Heart right ventricle (tissue), 16 donors: ENCODE measurements at regions not wholly inside any gene's neighbourhood (a gene's known extent, or its start where the extent isn't known, plus 50 kb on each side); places are given as distances from the start of the nearest gene placed in this dataset.
A peak's percentile ranks its signal among the peaks of the same experiment; 100 is the strongest.

Experiments
- ATAC-seq, 8 donors: fragments of 200-7000 bp; cut with Tn5 transposase; one replicate each; pipeline ENCODE4 v1.9.1; 2020; ENCODE audit warnings: mild to moderate bottlenecking in 8 of 8, moderate library complexity in 8 of 8, moderate number of reproducible peaks in 1 of 8
- DNase-seq, 2 donors: peaks; one replicate each; pipeline ENCODE4 v3.0.0-alpha.2; 2020
- H3K27ac ChIP-seq, 10 donors: fragments of 200-600 bp; sonication (generic) in 2 of 10; one replicate each; pipeline versions ENCODE4 v1.5.0 to v1.8.0; 2020 to 2022; ENCODE audit warnings: mild to moderate bottlenecking in 3 of 10
- H3K27me3 ChIP-seq, 7 donors: fragments of 200-600 bp; one replicate each; pipeline ENCODE4 v1.8.0; 2021 to 2022; ENCODE audit warnings: mild to moderate bottlenecking in 2 of 7
- H3K36me3 ChIP-seq, 9 donors: fragments of 200-600 bp; sonication (generic) in 1 of 9; one replicate each; pipeline versions ENCODE4 v1.5.0 to v1.8.0; 2020 to 2022; ENCODE audit warnings: mild to moderate bottlenecking in 2 of 9
- H3K4me1 ChIP-seq, 9 donors: fragments of 200-600 bp; sonication (generic) in 1 of 9; one replicate each; pipeline versions ENCODE4 v1.5.0 to v1.8.0; 2020 to 2022; ENCODE audit warnings: mild to moderate bottlenecking in 4 of 9
- H3K4me3 ChIP-seq, 10 donors: fragments of 200-600 bp; sonication (generic) in 2 of 10; one replicate each; pipeline versions ENCODE4 v1.5.0 to v1.8.0; 2020 to 2022; ENCODE audit warnings: mild to moderate bottlenecking in 7 of 10, moderate library complexity in 2 of 10
- H3K9me3 ChIP-seq, 11 donors: fragments of 200-600 bp in 10 of 11; sonication (generic) in 2 of 11; one replicate each; pipeline versions ENCODE4 v1.5.0 to v1.8.0; 2013 to 2022; ENCODE audit warnings: mild to moderate bottlenecking in 2 of 11, control low read depth in 1 of 11, moderate library complexity in 1 of 11
- WGBS, 2 donors: extraction: QIAGEN DNeasy Blood & Tissue Kit; methylation state at CpG; one replicate each; pipeline ENCODE4 v1.1.7; 2013; ENCODE audit warnings: inconsistent platforms in 1 of 2; 5-methylcytosine and 5-hydroxymethylcytosine counted together
- intact Hi-C, 10 donors: fragments of 100-400 bp; cut with DNase I; formaldehyde crosslinking; loops; one replicate each; pipeline versions ENCODE4 v1.11.1 to v1.14.2; 2022
- TF ChIP-seq, protein P1 (sequence below), 9 donors: fragments of 200-600 bp; sonication (generic) in 2 of 9; IDR thresholded peaks; one replicate each; pipeline versions ENCODE4 v1.5.0 to v1.8.0; 2021 to 2022; ENCODE audit warnings: antibody characterized with exemption in 9 of 9, mild to moderate bottlenecking in 5 of 9, moderate library complexity in 1 of 9
- donor health status: Arrhythmogenic right ventricular cardiomyopathy.
- donor health status: ischemic (EF 13 %, LVEDD 7.1; RV severe dilation, severe dysfunction).
- donor health status: healthy with polysubstance abuse.
- donor health status: DM: no; HTN: yes; CAD: no.
- donor health status: DM: no; HTN: no; CAD: no.
- donor health status: ischemic (EF 25% LVEDD 6.9; RV normal size, moderate dysfunction).
- donor health status: ischemic (EF 25% LVEDD 5.7; RV mildly dilated, moderate dysfunction).
- donor health status: healthy.
- donor health status: DM: yes; HTN: yes; CAD: no.
- donor health status: Ischemic cardiomyopathy.
- donor health status: ischemic (EF 35%, LVEDD 5.7; RV mildly dilated, moderate dysfunction).
- donor health status: nonischemic (EF 11% LVEDD 7.7; RV severe dilation, severe dysfunction).
- donor health status: DM: yes; HTN: yes; CAD: no.
- donor health status: PGD.
- donor health status: ischemic (EF 29% LVEDD 5.4; RV normal size, mild dysfunction).
- donor health status: nonischemic (EF 23%, LVEDD 6.1; RV moderate dilation, normal function).

- Histone ChIP-seq H3K9me3 (no peaks in the 10 kb centered on the region), H3K4me1 (peaks cover 0 to 35% (median 22%) of the 10 kb centered on the region in 9 donors), H3K36me3 (no peaks in the 10 kb centered on the region), H3K27me3 (no peaks in the 10 kb centered on the region), H3K27ac (peak overlapping the region in 8 of 10 donors; percentile 31 to 78 (median 66)), H3K4me3 (peak overlapping the region in 1 of 10 donors; percentile 9)
- 64 to 70% methylated on average over 5 of the region's 5 CpGs for WGBS, 2 donors
- no peak for DNase-seq
- intact Hi-C loops: no loop called here
- TF ChIP-seq, protein P1, sequence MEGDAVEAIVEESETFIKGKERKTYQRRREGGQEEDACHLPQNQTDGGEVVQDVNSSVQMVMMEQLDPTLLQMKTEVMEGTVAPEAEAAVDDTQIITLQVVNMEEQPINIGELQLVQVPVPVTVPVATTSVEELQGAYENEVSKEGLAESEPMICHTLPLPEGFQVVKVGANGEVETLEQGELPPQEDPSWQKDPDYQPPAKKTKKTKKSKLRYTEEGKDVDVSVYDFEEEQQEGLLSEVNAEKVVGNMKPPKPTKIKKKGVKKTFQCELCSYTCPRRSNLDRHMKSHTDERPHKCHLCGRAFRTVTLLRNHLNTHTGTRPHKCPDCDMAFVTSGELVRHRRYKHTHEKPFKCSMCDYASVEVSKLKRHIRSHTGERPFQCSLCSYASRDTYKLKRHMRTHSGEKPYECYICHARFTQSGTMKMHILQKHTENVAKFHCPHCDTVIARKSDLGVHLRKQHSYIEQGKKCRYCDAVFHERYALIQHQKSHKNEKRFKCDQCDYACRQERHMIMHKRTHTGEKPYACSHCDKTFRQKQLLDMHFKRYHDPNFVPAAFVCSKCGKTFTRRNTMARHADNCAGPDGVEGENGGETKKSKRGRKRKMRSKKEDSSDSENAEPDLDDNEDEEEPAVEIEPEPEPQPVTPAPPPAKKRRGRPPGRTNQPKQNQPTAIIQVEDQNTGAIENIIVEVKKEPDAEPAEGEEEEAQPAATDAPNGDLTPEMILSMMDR (IDR thresholded peaks at IDR 0.05): no peak
- peak in 1 of 8 donors; percentile 5 for ATAC-seq
Observed at GRCh38 chr2:64289251-64289650, 145.0 kb upstream of the PELI1 start.

GRCh38 chr2:64289737-64290136 lies 145.5 kb upstream of the PELI1 start:
- WGBS, 2 donors: 85 to 97% methylated on average over 1 of the region's 1 CpG
- TF ChIP-seq, protein P1 (IDR thresholded peaks at IDR 0.05): no peak
- Histone ChIP-seq H3K36me3 (no peaks in the 10 kb centered on the region), H3K27ac (peak overlapping the region in 4 of 10 donors; percentile 15 to 78 (median 69)), H3K27me3 (no peaks in the 10 kb centered on the region), H3K9me3 (no peaks in the 10 kb centered on the region), H3K4me3 (no peak overlapping the region), H3K4me1 (peaks cover 0 to 30% (median 18%) of the 10 kb centered on the region in 9 donors)
- DNase-seq (no peak), ATAC-seq (no peak)
- intact Hi-C loops: no loop called here

- H3K36me3 ChIP-seq: no peaks in the 10 kb centered on the region
- peaks cover 0 to 30% (median 18%) of the 10 kb centered on the region in 9 donors for H3K4me1 ChIP-seq
- H3K9me3 ChIP-seq: no peaks in the 10 kb centered on the region
- intact Hi-C loops: no loop called here
- ATAC-seq (peak in 1 of 8 donors; percentile 65), DNase-seq (no peak)
- no peaks in the 10 kb centered on the region for H3K27me3 ChIP-seq
- TF ChIP-seq, protein P1 (IDR thresholded peaks at IDR 0.05): no peak
- no peak overlapping the region for H3K4me3 ChIP-seq
- WGBS, 2 donors: 87 to 95% methylated on average over 1 of the region's 1 CpG
- H3K27ac ChIP-seq: no peak overlapping the region
Observed at GRCh38 chr2:64291181-64291580, 147.0 kb upstream of the PELI1 start.

DNA sequence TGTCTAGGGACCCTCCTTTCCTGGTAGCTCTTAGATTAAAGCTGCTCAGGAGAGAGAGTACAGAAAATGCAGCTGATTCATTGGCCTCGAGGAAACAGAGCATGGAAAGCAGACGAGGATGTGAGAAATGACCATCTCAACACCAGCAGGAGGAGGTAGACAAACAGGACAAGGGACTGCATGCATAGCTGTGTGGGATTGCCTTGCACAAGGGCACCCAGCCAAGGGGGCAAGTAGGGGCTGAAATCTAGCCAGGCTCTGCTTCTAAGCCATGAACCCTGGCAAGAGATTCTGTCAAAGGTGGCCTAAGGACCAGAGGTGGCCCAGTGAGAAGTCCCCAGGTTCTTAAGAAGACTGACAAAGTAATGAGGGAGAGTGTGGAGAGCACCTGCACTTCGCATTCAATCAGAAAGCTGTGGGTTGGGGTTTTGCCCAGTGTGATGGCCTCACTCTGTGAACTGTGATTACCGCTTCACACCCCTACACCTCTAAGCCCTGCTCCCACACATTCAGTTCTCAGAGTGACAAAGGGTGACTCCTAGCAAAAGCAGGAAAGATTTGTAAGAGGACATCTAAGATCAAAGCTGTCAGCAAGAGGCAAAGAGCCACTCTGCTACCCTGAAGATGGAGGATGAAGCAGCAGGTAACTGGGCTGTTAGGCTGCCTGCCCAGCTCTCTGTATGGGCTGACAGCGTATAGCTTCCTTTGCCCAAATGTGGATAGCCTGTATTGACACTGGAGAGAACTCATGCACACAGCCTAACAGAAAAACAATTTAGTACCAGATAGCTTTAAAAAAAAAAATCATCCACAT lies 151.3 kb upstream of the PELI1 start:
- 69 to 72% methylated on average over 5 of the region's 5 CpGs for WGBS, 2 donors
- DNase-seq: no peak

More for the DNA sequence above, 151.3 kb upstream of the PELI1 start:
- H3K36me3 ChIP-seq: no peaks in the 10 kb centered on the region
- TF ChIP-seq, protein P1 (IDR thresholded peaks at IDR 0.05): no peak
- intact Hi-C loops: loop anchor here in 1 of 10 donors (2.0 kb wide), 1 partner anchor 37 kb away; no protein-coding TSS in a partner anchor
- H3K9me3 ChIP-seq: no peaks in the 10 kb centered on the region
- peak in 2 of 8 donors; percentile 19 to 33 for ATAC-seq
- H3K27ac ChIP-seq: no peak overlapping the region
- H3K27me3 ChIP-seq: no peaks in the 10 kb centered on the region
- no peak overlapping the region for H3K4me3 ChIP-seq
- peaks cover 0 to 8% (median 0%) of the 10 kb centered on the region in 9 donors for H3K4me1 ChIP-seq
